IMR-90 (cell line): ENCODE measurements at regions not wholly inside any gene's neighbourhood (a gene's known extent, or its start where the extent isn't known, plus 50 kb on each side); places are given as distances from the start of the nearest gene placed in this dataset.

Source experiments
- ATAC-seq: fragments of 200-7000 bp; cut with Tn5 transposase; 2 replicates; pipeline ENCODE4 v1.9.1; 2020; ENCODE audit warnings: low read depth, mild to moderate bottlenecking, moderate library complexity
- BruUV-seq: library from RNA; stranded (reverse); fragments of 400-500 nt; replicated peaks from 2 replicates; lab custom pipeline; 2021; lab: Mats Ljungman, UMichigan
- CTCF ChIA-PET: fragments of 300-600 bp; formaldehyde crosslinking; extraction: SDS; loops from one replicate; lab custom pipeline; 2021; ENCODE audit warnings: antibody characterized with exemption; lab: Yijun Ruan, JAX
- POLR2A ChIA-PET: fragments of 300-600 bp; sonication (Branson Sonifier 250); formaldehyde crosslinking; loops from one replicate; lab custom pipeline; 2022; ENCODE audit warnings: antibody characterized with exemption; ENCODE audit not compliant: unreplicated experiment; lab: Charles Lee
- DNase-seq: peaks from one replicate; pipeline ENCODE4 v3.0.0; 2013
- H2AFZ ChIP-seq: replicated peaks from 2 replicates; pipeline ENCODE3; 2013; ENCODE audit warnings: low read length, mild to moderate bottlenecking; ENCODE audit not compliant: poor library complexity
- H2AK5ac ChIP-seq: 2 replicates; pipeline ENCODE4 v1.6.1; 2013; ENCODE audit warnings: low read depth, low read length, inconsistent platforms
- H2AK9ac ChIP-seq: replicated peaks from 2 replicates; pipeline ENCODE3; 2013; ENCODE audit warnings: mild to moderate bottlenecking, low read depth, low read length, moderate library complexity; ENCODE audit not compliant: poor library complexity
- H2BK120ac ChIP-seq: 2 replicates; pipeline ENCODE4 v1.6.1; 2013; ENCODE audit warnings: low read depth, low read length, inconsistent platforms
- H2BK15ac ChIP-seq: 3 replicates; pipeline ENCODE4 v1.6.1; 2013; ENCODE audit warnings: low read depth, low read length, inconsistent platforms
- H2BK20ac ChIP-seq: 2 replicates; pipeline ENCODE4 v1.6.1; 2013; ENCODE audit warnings: low read depth, mild to moderate bottlenecking, inconsistent platforms, low read length, moderate library complexity
- H2BK5ac ChIP-seq: 2 replicates; pipeline ENCODE4 v1.6.1; 2013; ENCODE audit warnings: mild to moderate bottlenecking, low read depth, low read length, inconsistent platforms; ENCODE audit not compliant: poor library complexity, severe bottlenecking
- H3K14ac ChIP-seq: replicated peaks from 2 replicates; pipeline ENCODE4 v1.6.1; 2013; ENCODE audit warnings: low read depth, low read length, inconsistent platforms
- H3K18ac ChIP-seq: 2 replicates; pipeline ENCODE4 v1.6.1; 2013; ENCODE audit warnings: low read depth, low read length, control low read depth
- H3K23ac ChIP-seq: 2 replicates; pipeline ENCODE4 v1.6.1; 2013; ENCODE audit warnings: low read depth, low read length, inconsistent platforms
- H3K27ac ChIP-seq: 2 replicates; pipeline ENCODE4 v1.5.1; 2013; ENCODE audit warnings: mild to moderate bottlenecking, control low read depth, low read length; ENCODE audit not compliant: insufficient read depth
- H3K27me3 ChIP-seq: 2 replicates; pipeline ENCODE4 v1.6.1; 2013; ENCODE audit warnings: low read length; ENCODE audit not compliant: control insufficient read depth, insufficient read depth
- H3K36me3 ChIP-seq: 2 replicates; pipeline ENCODE4 v1.6.1; 2013; ENCODE audit warnings: low read length, mixed read lengths; ENCODE audit not compliant: control insufficient read depth, insufficient read depth
- H3K4ac ChIP-seq: 2 replicates; pipeline ENCODE4 v1.6.1; 2013; ENCODE audit warnings: low read depth, low read length, inconsistent platforms
- H3K4me1 ChIP-seq: 2 replicates; pipeline ENCODE4 v1.6.1; 2013; ENCODE audit warnings: low read length, mixed read lengths; ENCODE audit not compliant: control insufficient read depth, insufficient read depth
- H3K4me2 ChIP-seq: 2 replicates; pipeline ENCODE4 v1.6.1; 2013; ENCODE audit warnings: low read depth, mild to moderate bottlenecking, control low read depth, low read length, moderate library complexity
- H3K4me3 ChIP-seq: 2 replicates; pipeline ENCODE4 v1.5.1; 2013; ENCODE audit warnings: low read depth, mild to moderate bottlenecking, control low read depth, low read length, moderate library complexity; ENCODE audit not compliant: insufficient read depth
- H3K56ac ChIP-seq: 2 replicates; pipeline ENCODE4 v1.6.1; 2013; ENCODE audit warnings: low read length, inconsistent platforms; ENCODE audit not compliant: insufficient read depth; ENCODE audit errors: extremely low read depth
- H3K79me1 ChIP-seq, 2 experiments: 2 replicates each; pipeline ENCODE4 v1.6.1; 2013; ENCODE audit warnings: low read length in 2 of 2, inconsistent platforms in 1 of 2, low read depth in 1 of 2
- H3K9ac ChIP-seq: 2 replicates; pipeline ENCODE4 v1.6.1; 2013; ENCODE audit warnings: low read depth, low read length, control low read depth
- H3K9me1 ChIP-seq: 2 replicates; pipeline ENCODE4 v1.6.1; 2013; ENCODE audit warnings: low read length, inconsistent platforms; ENCODE audit not compliant: insufficient read depth
- H3K9me3 ChIP-seq: 2 replicates; pipeline ENCODE4 v1.6.1; 2013; ENCODE audit warnings: low read length; ENCODE audit not compliant: control insufficient read depth, insufficient read depth
- H4K20me1 ChIP-seq: 2 replicates; pipeline ENCODE4 v1.6.1; 2013; ENCODE audit warnings: low read length, inconsistent platforms; ENCODE audit not compliant: insufficient read depth
- H4K5ac ChIP-seq: 2 replicates; pipeline ENCODE4 v1.6.1; 2013; ENCODE audit warnings: mild to moderate bottlenecking, low read depth, low read length, control low read depth
- H4K8ac ChIP-seq, 2 experiments: 2 replicates each; pipeline ENCODE4 v1.6.1; 2013; ENCODE audit warnings: low read depth in 2 of 2, low read length in 2 of 2, control low read depth in 1 of 2, inconsistent platforms in 1 of 2
- H4K91ac ChIP-seq: 2 replicates; pipeline ENCODE4 v1.6.1; 2013; ENCODE audit warnings: low read depth, low read length, inconsistent platforms; ENCODE audit not compliant: insufficient read depth
- BHLHE40 ChIP-seq: fragments of 150-350 bp; IDR thresholded peaks from 2 replicates; pipeline ENCODE4 v1.6.1; 2016; ENCODE audit warnings: mild to moderate bottlenecking, low read depth, low read length
- CEBPB ChIP-seq: IDR thresholded peaks from 2 replicates; pipeline ENCODE4 v1.6.1; 2012; ENCODE audit warnings: low read depth, low read length, improper control_type of control experiment
- ELK1 ChIP-seq: fragments of 150-350 bp; IDR thresholded peaks from 2 replicates; pipeline ENCODE4 v1.6.1; 2016; ENCODE audit warnings: low read depth, mild to moderate bottlenecking, low read length, moderate library complexity, borderline replicate concordance
- MAZ ChIP-seq: IDR thresholded peaks from 2 replicates; pipeline ENCODE4 v1.6.1; 2012; ENCODE audit warnings: low read depth, mild to moderate bottlenecking, low read length, improper control_type of control experiment, moderate library complexity, borderline replicate concordance
- MXI1 ChIP-seq: IDR thresholded peaks from 2 replicates; pipeline ENCODE4 v1.6.1; 2012; ENCODE audit warnings: low read depth, mild to moderate bottlenecking, low read length, moderate library complexity, borderline replicate concordance
- POLR2A ChIP-seq: IDR thresholded peaks from 2 replicates; pipeline ENCODE4 v1.6.1; 2012; ENCODE audit warnings: mild to moderate bottlenecking, low read depth, low read length
- RAD21 ChIP-seq: IDR thresholded peaks from 2 replicates; pipeline ENCODE4 v1.6.1; 2012; ENCODE audit warnings: low read length, improper control_type of control experiment
- SMC3 ChIP-seq: fragments of 150-350 bp; IDR thresholded peaks from 2 replicates; pipeline ENCODE4 v1.6.1; 2016; ENCODE audit warnings: low read depth, mild to moderate bottlenecking, antibody characterized with exemption, low read length, moderate library complexity
- USF2 ChIP-seq: fragments of 150-350 bp; IDR thresholded peaks from 2 replicates; pipeline ENCODE4 v1.6.1; 2017; ENCODE audit warnings: mild to moderate bottlenecking, antibody characterized with exemption, low read length, low read depth
- dilution Hi-C: fragments of 300-500 bp; cut with HindIII; formaldehyde crosslinking; loops from one replicate; pipeline ENCODE4 v1.14.3; 2018; ENCODE audit warnings: low sequenced_read_pairs; ENCODE audit not compliant: unreplicated experiment
- in situ Hi-C: fragments of 300-500 bp; cut with MboI; formaldehyde crosslinking; loops from 3 replicates; pipeline ENCODE4 v1.14.3; 2019; ENCODE audit warnings: low sequenced_read_pairs, inconsistent platforms, mixed read lengths
- intact Hi-C: fragments of 100-400 bp; cut with micrococcal nuclease; formaldehyde crosslinking; loops from 2 replicates; pipeline ENCODE4 v1.10.0; 2022
- TF ChIP-seq, protein P1 (sequence below): conservative IDR thresholded peaks from 2 replicates; pipeline ENCODE4 v1.5.1; 2012; ENCODE audit warnings: mild to moderate bottlenecking, low read depth, low read length, improper control_type of control experiment

DNA sequence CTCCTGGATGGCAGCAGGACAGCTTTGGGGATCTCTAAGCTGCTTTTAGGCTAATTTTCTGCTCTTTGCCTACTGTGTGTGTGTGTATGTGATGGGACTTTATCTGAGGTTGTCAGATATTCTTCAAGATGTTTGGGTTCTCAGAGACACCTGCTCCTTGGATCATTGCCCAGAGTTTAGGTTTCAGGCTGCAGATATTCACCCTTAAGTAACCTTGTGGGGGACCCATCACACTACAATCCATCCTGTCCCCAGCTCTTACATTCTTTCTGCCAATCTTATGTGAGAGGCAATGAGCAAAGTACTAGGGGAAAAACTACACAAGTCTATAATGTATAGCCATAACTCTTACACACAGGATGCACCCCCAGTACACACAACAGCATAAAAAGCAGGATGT lies 263.0 kb upstream of the ZWINT start:
- no peaks in the 10 kb centered on the region for H3K79me1 ChIP-seq
- H3K23ac ChIP-seq = no peak overlapping the region
- H3K9me3 ChIP-seq = peaks cover 7% of the 10 kb centered on the region
- no peak overlapping the region for H2AK5ac ChIP-seq
- H3K27me3 ChIP-seq = no peaks in the 10 kb centered on the region
- no peak overlapping the region for H2BK5ac ChIP-seq
- no peaks in the 10 kb centered on the region for H3K9me1 ChIP-seq
- no peak overlapping the region for H2BK20ac ChIP-seq
- DNase-seq = no peak
- H3K56ac ChIP-seq = no peak overlapping the region
- H3K4me3 ChIP-seq = no peak overlapping the region
- H4K20me1 ChIP-seq = no peaks in the 10 kb centered on the region
- dilution Hi-C loops = no loop called here
- no peak overlapping the region for H3K14ac ChIP-seq
- BruUV-seq = no TSS peak
- no peaks in the 10 kb centered on the region for H3K4me1 ChIP-seq
- H3K27ac ChIP-seq = no peak overlapping the region
- CTCF ChIA-PET = no interaction called here
- intact Hi-C loops = no loop called here
- H2AK9ac ChIP-seq = no peak overlapping the region
- TF ChIP-seq USF2 (no peak), CEBPB (no peak), MAZ (no peak), BHLHE40 (no peak), SMC3 (no peak), ELK1 (no peak), RAD21 (no peak), MXI1 (no peak), POLR2A (no peak)
- TF ChIP-seq, protein P1, sequence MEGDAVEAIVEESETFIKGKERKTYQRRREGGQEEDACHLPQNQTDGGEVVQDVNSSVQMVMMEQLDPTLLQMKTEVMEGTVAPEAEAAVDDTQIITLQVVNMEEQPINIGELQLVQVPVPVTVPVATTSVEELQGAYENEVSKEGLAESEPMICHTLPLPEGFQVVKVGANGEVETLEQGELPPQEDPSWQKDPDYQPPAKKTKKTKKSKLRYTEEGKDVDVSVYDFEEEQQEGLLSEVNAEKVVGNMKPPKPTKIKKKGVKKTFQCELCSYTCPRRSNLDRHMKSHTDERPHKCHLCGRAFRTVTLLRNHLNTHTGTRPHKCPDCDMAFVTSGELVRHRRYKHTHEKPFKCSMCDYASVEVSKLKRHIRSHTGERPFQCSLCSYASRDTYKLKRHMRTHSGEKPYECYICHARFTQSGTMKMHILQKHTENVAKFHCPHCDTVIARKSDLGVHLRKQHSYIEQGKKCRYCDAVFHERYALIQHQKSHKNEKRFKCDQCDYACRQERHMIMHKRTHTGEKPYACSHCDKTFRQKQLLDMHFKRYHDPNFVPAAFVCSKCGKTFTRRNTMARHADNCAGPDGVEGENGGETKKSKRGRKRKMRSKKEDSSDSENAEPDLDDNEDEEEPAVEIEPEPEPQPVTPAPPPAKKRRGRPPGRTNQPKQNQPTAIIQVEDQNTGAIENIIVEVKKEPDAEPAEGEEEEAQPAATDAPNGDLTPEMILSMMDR = no peak
- no peak overlapping the region for H3K4ac ChIP-seq
- H2BK120ac ChIP-seq = no peak overlapping the region
- ATAC-seq = no peak
- H3K36me3 ChIP-seq = no peaks in the 10 kb centered on the region
- H3K18ac ChIP-seq = no peak overlapping the region
- H2AFZ ChIP-seq = no peak overlapping the region
- H4K8ac ChIP-seq = no peak overlapping the region
- POLR2A ChIA-PET = no interaction called here
- no peak overlapping the region for H4K91ac ChIP-seq
- H4K5ac ChIP-seq = no peak overlapping the region
- H3K9ac ChIP-seq = no peak overlapping the region
- no peak overlapping the region for H2BK15ac ChIP-seq
- no peak overlapping the region for H3K4me2 ChIP-seq
- in situ Hi-C loops = no loop called here
